Smooth muscle cell (in vitro differentiated cells): ENCODE measurements at regions not wholly inside any gene's neighbourhood (a gene's known extent, or its start where the extent isn't known, plus 50 kb on each side); places are given as distances from the start of the nearest gene placed in this dataset.

Experiments
- DNase-seq: peaks from one replicate; lab custom pipeline; 2025; ENCODE audit not compliant: unreplicated experiment; lab: John Stamatoyannopoulos, UW
- H2AFZ ChIP-seq: fragments of 200-600 bp; sonication (generic); 2 replicates; pipeline ENCODE4 v1.6.0; 2016; ENCODE audit warnings: antibody characterized with exemption, low read depth, mild to moderate bottlenecking
- H3F3A ChIP-seq: fragments of 200-600 bp; sonication (generic); 2 replicates; pipeline ENCODE4 v1.6.0; 2017; ENCODE audit warnings: antibody characterized with exemption, low read depth
- H3K27ac ChIP-seq: fragments of 200-600 bp; sonication (generic); 2 replicates; pipeline ENCODE4 v1.5.1; 2016; ENCODE audit warnings: low read depth, mild to moderate bottlenecking
- H3K27me3 ChIP-seq: fragments of 200-600 bp; sonication (generic); 2 replicates; pipeline ENCODE4 v1.6.1; 2016; ENCODE audit warnings: low read depth, mild to moderate bottlenecking
- H3K36me3 ChIP-seq: fragments of 200-600 bp; sonication (generic); 2 replicates; pipeline ENCODE4 v1.5.1; 2016; ENCODE audit warnings: low read depth
- H3K4me1 ChIP-seq: fragments of 200-600 bp; sonication (generic); 2 replicates; pipeline ENCODE4 v1.5.1; 2016; ENCODE audit warnings: low read depth
- H3K4me2 ChIP-seq: fragments of 200-600 bp; sonication (generic); 2 replicates; pipeline ENCODE4 v1.6.0; 2016; ENCODE audit warnings: mild to moderate bottlenecking
- H3K4me3 ChIP-seq: fragments of 200-600 bp; sonication (generic); 2 replicates; pipeline ENCODE4 v1.5.1; 2016; ENCODE audit warnings: mild to moderate bottlenecking
- H3K79me2 ChIP-seq: fragments of 200-600 bp; sonication (generic); 2 replicates; pipeline ENCODE4 v1.6.0; 2016; ENCODE audit warnings: low read depth, mild to moderate bottlenecking
- H3K9ac ChIP-seq: fragments of 200-600 bp; sonication (generic); 2 replicates; pipeline ENCODE4 v1.6.0; 2016; ENCODE audit warnings: low read depth
- H3K9me3 ChIP-seq: fragments of 200-600 bp; sonication (generic); replicated peaks from 2 replicates; pipeline ENCODE4 v1.5.1; 2016; ENCODE audit warnings: low read depth
- H4K20me1 ChIP-seq: fragments of 200-600 bp; sonication (generic); 2 replicates; pipeline ENCODE4 v1.6.0; 2016; ENCODE audit warnings: low read depth
- WGBS: methylation state at CpG from one replicate; pipeline ENCODE4 v1.1.7; 2016; ENCODE audit warnings: low lambda C conversion rate; 5-methylcytosine and 5-hydroxymethylcytosine counted together
- TF ChIP-seq, protein P1 (sequence below): fragments of 200-600 bp; sonication (generic); IDR thresholded peaks from 2 replicates; pipeline ENCODE4 v1.5.1; 2017; ENCODE audit warnings: borderline replicate concordance, mild to moderate bottlenecking, antibody characterized with exemption; ENCODE audit not compliant: insufficient read depth, poor library complexity, severe bottlenecking

DNA sequence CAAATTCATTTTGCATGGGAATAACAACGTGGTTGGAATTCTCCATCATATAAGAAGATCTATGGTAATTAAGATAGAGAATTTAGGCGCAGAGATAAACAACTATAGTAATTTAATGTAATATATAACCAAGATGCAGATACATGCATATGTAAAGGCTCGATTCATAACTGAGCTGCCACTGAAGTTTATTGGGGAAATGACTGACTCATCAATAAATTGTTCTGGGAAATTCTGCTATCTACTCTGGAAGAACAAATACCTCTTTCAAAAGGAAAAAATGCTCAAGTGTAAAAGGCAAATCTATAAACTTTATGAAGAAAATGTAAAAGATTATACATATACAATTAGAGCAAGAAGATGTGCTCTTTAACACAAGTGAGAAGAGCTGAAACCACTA, 596.4 kb downstream of the MMUT start:
- WGBS: 89% methylated on average over 3 of the region's 3 CpGs
- Histone ChIP-seq H3K27me3 (no peaks in the 10 kb centered on the region), H3K9ac (no peak overlapping the region), H3K9me3 (no peaks in the 10 kb centered on the region), H4K20me1 (no peaks in the 10 kb centered on the region), H3K4me2 (no peak overlapping the region), H3F3A (no peaks in the 10 kb centered on the region), H2AFZ (no peak overlapping the region), H3K79me2 (no peaks in the 10 kb centered on the region), H3K27ac (no peak overlapping the region), H3K36me3 (no peaks in the 10 kb centered on the region), H3K4me1 (no peaks in the 10 kb centered on the region), H3K4me3 (no peak overlapping the region)
- DNase-seq: no peak
- TF ChIP-seq, protein P1, sequence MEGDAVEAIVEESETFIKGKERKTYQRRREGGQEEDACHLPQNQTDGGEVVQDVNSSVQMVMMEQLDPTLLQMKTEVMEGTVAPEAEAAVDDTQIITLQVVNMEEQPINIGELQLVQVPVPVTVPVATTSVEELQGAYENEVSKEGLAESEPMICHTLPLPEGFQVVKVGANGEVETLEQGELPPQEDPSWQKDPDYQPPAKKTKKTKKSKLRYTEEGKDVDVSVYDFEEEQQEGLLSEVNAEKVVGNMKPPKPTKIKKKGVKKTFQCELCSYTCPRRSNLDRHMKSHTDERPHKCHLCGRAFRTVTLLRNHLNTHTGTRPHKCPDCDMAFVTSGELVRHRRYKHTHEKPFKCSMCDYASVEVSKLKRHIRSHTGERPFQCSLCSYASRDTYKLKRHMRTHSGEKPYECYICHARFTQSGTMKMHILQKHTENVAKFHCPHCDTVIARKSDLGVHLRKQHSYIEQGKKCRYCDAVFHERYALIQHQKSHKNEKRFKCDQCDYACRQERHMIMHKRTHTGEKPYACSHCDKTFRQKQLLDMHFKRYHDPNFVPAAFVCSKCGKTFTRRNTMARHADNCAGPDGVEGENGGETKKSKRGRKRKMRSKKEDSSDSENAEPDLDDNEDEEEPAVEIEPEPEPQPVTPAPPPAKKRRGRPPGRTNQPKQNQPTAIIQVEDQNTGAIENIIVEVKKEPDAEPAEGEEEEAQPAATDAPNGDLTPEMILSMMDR: no peak

DNA sequence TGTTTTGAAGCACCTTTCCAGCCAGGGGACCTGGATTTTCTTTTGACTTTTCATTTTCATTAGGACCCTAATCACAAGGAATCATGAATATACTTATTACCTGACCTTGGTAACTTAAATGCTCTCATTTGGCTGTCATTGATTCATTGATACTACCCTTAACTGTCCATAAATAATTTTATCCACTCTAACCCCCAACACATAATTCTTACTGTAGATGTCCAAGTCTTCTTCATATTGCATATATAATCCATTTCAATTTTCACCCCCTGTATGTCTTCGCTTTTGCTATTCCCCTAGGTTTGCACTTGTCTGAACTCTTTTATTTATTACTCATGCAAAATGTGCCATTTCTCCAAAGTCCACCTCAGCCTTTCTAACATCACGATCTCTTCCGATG, 602.9 kb downstream of the MMUT start:
- Histone ChIP-seq H3K27me3 (no peaks in the 10 kb centered on the region), H3K4me2 (no peak overlapping the region), H4K20me1 (no peaks in the 10 kb centered on the region), H3K36me3 (no peaks in the 10 kb centered on the region), H3F3A (no peaks in the 10 kb centered on the region), H3K9me3 (no peaks in the 10 kb centered on the region), H3K9ac (no peak overlapping the region), H2AFZ (no peak overlapping the region), H3K79me2 (no peaks in the 10 kb centered on the region), H3K27ac (no peak overlapping the region), H3K4me1 (no peaks in the 10 kb centered on the region), H3K4me3 (no peak overlapping the region)
- TF ChIP-seq, protein P1: no peak
- 94% methylated on average over 3 of the region's 3 CpGs for WGBS
- DNase-seq: no peak

DNA sequence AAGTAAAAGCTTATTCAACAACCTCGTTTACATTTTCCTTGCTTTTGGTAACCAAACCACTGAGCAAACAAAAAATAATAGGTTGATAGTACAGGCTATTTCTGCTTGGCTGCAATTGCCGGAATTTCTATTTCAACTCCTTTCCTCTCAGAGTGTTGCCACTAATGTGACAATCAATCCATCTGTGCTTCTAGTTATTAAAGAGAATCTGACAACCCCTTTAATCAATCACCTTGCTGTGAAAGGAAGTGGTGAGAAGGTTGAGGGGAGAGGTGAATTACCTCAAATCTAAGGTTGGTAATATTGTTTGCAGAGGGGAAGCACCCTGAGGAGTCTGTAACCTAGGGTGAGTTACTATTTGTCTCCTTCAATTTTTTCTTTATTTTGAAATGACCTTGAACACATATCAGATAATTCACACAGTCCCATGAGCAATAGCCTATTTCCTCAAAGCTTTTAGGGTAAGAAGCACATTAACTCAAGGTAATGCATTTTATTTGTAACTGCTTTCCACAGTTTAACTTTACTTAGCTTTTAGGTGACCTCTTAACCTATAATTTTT, 603.4 kb downstream of the MMUT start:
- Histone ChIP-seq H3K36me3 (no peaks in the 10 kb centered on the region), H3K4me1 (no peaks in the 10 kb centered on the region), H3K27me3 (no peaks in the 10 kb centered on the region), H3K9me3 (no peaks in the 10 kb centered on the region), H3K79me2 (no peaks in the 10 kb centered on the region), H4K20me1 (no peaks in the 10 kb centered on the region), H3K4me3 (no peak overlapping the region), H2AFZ (no peak overlapping the region), H3F3A (no peaks in the 10 kb centered on the region), H3K27ac (no peak overlapping the region), H3K4me2 (no peak overlapping the region), H3K9ac (no peak overlapping the region)
- WGBS: 76% methylated on average over 2 of the region's 2 CpGs
- TF ChIP-seq, protein P1: no peak
- no peak for DNase-seq

DNA sequence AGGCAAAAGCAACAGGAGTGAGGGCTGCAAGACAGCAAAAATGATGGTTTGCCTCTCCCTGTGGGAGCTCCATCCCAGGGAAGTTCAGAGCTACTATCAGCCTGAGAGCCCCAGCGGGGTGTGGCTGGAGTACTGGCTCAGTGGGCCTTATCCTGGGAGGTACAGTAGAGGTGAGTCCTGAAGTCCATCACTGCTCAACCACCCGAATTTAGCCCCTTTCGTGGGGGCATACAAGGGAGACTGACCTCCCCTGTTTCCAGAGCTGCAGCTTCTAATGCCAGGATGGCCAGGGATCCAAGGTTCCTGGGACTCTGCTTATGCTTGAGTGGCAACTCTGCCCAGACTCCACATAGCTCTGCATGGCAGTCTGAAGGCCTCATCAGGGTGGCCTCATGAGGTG, 617.8 kb downstream of the MMUT start:
- TF ChIP-seq, protein P1: no peak
- Histone ChIP-seq H3K9me3 (peaks cover 8% of the 10 kb centered on the region), H3K9ac (no peak overlapping the region), H3K79me2 (no peaks in the 10 kb centered on the region), H3F3A (no peaks in the 10 kb centered on the region), H3K27ac (no peak overlapping the region), H2AFZ (no peak overlapping the region), H3K27me3 (no peaks in the 10 kb centered on the region), H3K4me3 (no peak overlapping the region), H3K4me2 (no peak overlapping the region), H4K20me1 (no peaks in the 10 kb centered on the region), H3K36me3 (no peaks in the 10 kb centered on the region), H3K4me1 (no peaks in the 10 kb centered on the region)
- no peak for DNase-seq
- WGBS: 88% methylated on average over 3 of the region's 3 CpGs
